GM11168 (cell line): ENCODE measurements at regions not wholly inside any gene's neighbourhood (a gene's known extent, or its start where the extent isn't known, plus 50 kb on each side); places are given as distances from the start of the nearest gene placed in this dataset.

Experiments used
- in situ Hi-C: fragments of 300-500 bp; cut with MboI; formaldehyde crosslinking; loops from one replicate; pipeline ENCODE4 v1.12.0; 2022; ENCODE audit warnings: low sequenced_read_pairs; ENCODE audit not compliant: unreplicated experiment

DNA sequence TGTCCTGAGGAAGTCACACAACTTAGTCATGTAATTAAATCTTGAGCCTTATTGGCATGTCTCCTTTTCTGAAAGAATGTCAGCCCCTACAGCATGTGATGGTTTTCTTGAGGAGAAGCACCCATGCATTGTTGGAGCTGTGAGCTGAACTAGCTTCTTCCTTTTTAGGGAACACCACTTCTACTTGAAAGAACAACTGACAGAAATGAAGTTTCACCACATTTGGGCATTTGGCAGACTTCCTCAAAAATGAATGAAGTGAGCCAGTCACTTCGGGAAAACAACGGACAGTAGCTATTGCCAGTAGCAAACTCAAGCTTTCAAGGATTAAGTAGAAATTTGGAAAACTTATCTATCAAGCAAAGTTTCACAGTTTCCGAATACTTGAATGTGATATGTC lies 1351.3 kb downstream of the EFNB2 start:
- in situ Hi-C loops, result no loop called here

DNA sequence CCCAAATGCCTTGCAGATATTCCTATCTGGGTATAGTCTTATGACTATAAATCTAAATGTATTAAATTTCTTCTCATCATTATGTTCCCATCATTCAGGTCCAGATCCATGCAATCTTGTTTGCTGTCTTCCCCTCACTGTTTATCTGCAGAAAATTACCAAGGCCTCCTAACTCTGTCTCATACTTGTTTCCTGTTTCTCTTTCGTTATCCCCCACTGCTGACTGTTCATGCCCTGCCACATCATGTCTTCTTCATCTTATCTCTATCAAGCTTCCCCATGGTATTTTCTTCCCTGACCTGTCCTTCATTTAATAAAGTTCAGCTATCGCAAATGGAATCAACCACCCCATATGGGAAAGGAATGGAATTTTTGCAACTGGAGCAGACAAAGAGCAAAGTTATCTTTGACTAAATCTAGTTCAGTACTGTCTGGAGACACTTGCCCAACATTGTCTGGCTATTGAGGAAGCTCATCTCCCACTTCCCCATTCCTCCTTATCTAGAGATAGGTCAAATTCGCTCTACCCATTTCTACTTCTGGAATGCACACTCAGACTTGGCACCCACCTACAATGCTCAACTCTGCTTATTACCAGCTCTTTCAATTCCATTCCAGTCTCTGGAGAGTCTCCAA lies 1358.1 kb downstream of the EFNB2 start:
- in situ Hi-C loops, result no loop called here

DNA sequence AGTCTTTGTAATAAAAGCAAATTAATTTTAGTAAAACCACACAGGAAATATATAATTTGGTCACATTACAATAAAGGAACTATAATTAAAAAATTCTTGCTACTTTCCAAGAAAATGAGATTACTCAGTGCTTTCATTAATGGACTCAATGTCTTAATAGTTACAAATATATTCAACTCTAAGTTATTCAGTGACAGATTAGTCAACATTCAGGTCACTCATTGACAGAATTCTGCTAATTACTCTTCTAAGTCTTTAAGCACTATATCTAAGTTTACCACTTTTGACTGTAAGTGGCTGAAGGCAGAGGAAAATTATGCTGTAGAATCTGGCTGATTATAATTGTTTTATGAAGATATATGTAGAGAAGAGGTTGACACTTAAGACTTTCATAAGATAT lies 1365.0 kb downstream of the EFNB2 start:
- in situ Hi-C loops, result no loop called here

GRCh38 chr13:105168295-105168694 lies 1367.2 kb downstream of the EFNB2 start:
- in situ Hi-C loops, result no loop called here

- in situ Hi-C loops, result no loop called here
These were observed 1368.1 kb downstream of the EFNB2 start for GRCh38 chr13:105167385-105167784.

GRCh38 chr13:105165449-105166125 lies 1369.9 kb downstream of the EFNB2 start:
- in situ Hi-C loops, result no loop called here

- in situ Hi-C loops, result no loop called here
These were observed 1375.6 kb downstream of the EFNB2 start for GRCh38 chr13:105159841-105160240.

GRCh38 chr13:105153611-105154010 lies 1381.9 kb downstream of the EFNB2 start:
- in situ Hi-C loops, result no loop called here

- in situ Hi-C loops, result no loop called here
These were observed 1383.8 kb downstream of the EFNB2 start for GRCh38 chr13:105151639-105152038.

DNA sequence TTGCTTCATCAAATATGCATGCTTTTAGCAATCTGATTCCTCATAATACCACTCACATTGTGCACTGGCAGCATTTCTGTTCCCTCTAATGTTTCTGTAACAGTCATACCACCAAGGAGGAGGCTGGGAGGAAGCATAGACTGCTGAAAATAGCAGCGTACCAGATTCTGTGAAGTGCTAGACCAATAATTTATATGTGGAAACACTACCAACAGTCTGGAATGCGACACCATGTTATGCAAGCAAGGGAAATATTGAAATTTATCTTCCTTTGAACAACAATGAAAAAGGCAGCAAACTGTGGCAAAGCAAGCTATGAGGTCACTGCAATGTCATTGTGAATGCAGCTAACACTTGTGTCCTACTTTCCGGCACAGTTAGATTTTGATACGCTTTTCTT lies 1388.0 kb downstream of the EFNB2 start:
- in situ Hi-C loops, result no loop called here

- in situ Hi-C loops, result no loop called here
These were observed 1390.5 kb downstream of the EFNB2 start for GRCh38 chr13:105144936-105145335.

DNA sequence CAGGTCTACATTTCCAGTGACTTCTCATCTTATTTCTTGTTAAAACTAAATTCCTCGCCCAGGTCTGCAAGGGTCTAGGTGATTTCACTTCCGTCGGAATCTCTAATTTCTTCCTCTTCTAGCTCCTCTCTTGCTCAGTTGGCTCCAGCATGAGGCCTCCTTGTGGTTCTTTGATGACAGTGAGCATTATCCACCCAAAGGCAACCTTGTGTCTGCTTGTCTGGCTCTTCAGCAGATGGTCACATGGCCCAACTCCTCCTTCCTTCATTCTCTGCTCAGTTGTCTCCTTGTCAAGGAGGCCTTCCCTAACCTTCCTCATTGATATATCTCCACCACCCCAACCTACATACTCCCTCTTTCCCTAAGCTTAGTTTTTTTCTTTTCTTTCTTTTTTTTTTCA lies 1391.4 kb downstream of the EFNB2 start:
- in situ Hi-C loops, result no loop called here

DNA sequence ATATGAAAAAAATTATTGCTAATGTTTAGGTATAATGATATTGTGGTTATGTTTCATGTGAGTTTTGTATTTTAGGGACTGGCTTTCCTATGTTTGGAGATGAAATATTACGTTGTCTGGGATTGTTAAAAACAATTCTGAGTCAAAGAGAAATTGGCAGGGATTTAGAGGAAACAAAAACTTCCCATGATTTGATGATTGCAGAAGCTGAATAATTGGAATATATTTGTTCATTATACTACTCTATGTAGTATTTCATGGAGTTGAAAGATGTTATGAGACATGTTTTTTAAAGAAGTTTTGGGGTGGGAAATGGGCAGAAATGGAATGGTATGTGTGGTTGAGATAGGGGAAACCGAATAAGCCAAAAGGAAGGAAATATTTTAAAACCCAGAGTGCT lies 1392.9 kb downstream of the EFNB2 start:
- in situ Hi-C loops, result no loop called here

- in situ Hi-C loops, result no loop called here
These were observed 1395.8 kb downstream of the EFNB2 start for GRCh38 chr13:105139380-105140285.

DNA sequence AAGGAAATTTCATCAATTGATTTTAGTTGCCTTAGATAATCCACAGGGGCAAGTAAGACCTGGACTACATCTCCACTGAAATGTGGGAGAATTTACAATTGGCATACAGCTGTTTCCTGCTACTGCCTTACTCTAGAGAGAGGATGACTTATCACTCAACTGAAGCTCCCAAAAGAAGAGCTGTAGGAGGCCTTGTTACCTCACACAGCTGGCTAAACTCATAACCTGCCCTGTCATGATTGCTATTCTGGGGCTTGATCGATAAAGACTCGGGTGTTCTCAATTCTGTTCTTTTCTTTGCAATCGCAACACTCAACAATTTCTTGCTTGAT lies 1396.4 kb downstream of the EFNB2 start:
- in situ Hi-C loops, result no loop called here

DNA sequence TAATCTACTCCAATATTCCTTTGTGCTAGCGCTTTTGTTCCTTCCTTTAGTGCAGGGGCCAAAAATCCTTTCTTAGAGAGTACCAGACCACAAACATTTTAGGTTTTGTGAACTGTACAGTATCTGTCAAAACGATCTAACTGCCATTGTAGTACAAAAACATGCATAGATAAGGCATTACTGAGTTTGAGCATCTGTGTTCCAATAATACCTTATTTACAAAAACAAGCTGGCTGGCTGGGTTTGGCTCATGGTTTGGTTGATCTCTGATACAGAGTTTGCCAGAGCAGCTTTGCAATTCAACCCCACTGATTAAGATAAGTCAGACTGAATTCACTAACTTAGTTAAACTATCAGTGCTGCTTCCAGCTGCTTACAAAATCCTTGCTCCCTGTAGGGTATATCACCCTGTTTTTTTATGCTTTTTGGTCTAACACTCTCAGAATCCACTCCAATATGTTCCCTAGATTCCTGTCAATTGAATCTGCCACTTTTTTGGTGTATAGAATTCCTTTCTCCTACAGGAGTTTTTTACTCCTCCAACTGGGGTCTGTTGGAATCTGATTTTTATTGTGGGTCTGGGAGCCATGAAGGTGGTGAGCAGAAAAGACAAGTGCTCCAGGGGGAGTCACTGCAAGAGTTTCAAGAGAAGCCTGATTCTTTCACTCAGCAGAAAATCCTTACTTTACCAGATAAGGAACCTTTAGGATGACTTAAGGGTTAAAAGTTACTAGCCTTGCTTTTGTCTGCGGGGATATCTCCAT lies 1399.4 kb downstream of the EFNB2 start:
- in situ Hi-C loops, result no loop called here

DNA sequence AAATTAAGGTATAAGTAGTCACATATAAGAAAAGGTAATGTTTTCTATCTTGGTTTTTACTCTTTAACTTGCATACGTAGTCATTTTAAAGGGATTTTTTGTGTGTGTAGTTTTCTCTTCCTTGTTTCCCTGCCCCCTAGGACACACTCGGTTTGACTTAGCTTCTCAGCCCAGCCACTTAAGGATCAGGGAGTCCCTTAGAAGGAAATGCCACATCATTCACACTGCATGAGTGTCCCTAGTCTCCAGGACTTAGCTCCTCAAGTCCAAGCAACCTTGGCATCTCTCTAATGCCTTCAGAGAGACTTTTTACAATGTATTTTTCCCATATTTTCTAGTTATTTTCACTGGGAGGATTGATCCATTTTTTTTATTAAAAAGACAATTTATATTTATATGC lies 1407.7 kb downstream of the EFNB2 start:
- in situ Hi-C loops, result no loop called here

DNA sequence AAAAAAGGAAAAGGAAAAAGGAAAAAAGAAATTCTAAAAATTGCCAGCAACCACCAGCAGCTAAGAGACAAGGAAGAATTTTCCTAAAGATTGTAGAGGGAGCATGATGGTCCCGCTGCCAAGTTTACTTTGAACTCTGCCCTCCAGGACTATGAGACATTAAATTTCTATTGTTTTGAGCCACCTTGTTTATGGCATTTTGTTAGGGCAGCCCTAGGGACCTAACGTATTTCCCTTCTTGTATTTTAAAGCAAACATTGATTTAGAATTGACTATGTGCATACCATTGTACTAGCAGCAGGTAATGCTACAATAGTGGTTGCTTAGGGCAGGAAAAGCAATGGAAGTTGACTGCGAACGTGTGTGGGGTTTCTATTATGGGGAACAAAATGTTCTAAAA lies 1414.2 kb downstream of the EFNB2 start:
- in situ Hi-C loops, result no loop called here

GRCh38 chr13:105118426-105118985 lies 1417.0 kb downstream of the EFNB2 start:
- in situ Hi-C loops, result no loop called here

- in situ Hi-C loops, result no loop called here
These were observed 1418.5 kb downstream of the EFNB2 start for GRCh38 chr13:105116966-105117365.
